H1 (cell line): ENCODE measurements at regions not wholly inside any gene's neighbourhood (a gene's known extent, or its start where the extent isn't known, plus 50 kb on each side); places are given as distances from the start of the nearest gene placed in this dataset.

Experiments
- EP300 ChIP-seq, 2 experiments: IDR thresholded peaks; 1 replicate in 1 of 2; 2 replicates in 1 of 2; pipeline ENCODE4 v1.6.1; 2011 to 2012; ENCODE audit warnings: low read depth in 2 of 2, low read length in 2 of 2, mild to moderate bottlenecking in 2 of 2, borderline replicate concordance in 1 of 2, inconsistent platforms in 1 of 2, moderate library complexity in 1 of 2
- HDAC6 ChIP-seq: IDR thresholded peaks from one replicate; pipeline ENCODE4 v1.7.1; 2012; ENCODE audit warnings: low read depth, mild to moderate bottlenecking, inconsistent platforms, low read length, moderate library complexity
- JUND ChIP-seq: IDR thresholded peaks from 2 replicates; pipeline ENCODE4 v1.6.1; 2011; ENCODE audit warnings: mild to moderate bottlenecking, improper control_type of control experiment, low read length
- POLR2A ChIP-seq, 2 experiments: IDR thresholded peaks; 1 replicate in 1 of 2; 2 replicates in 1 of 2; pipeline ENCODE4 v1.6.1; 2011; ENCODE audit warnings: low read depth in 2 of 2, low read length in 2 of 2, mild to moderate bottlenecking in 2 of 2; ENCODE audit errors: control extremely low read depth in 1 of 2
- YY1 ChIP-seq: IDR thresholded peaks from 2 replicates; pipeline ENCODE4 v1.6.1; 2011; ENCODE audit warnings: low read depth, mild to moderate bottlenecking, low read length
- ZNF274 ChIP-seq: IDR thresholded peaks from 2 replicates; pipeline ENCODE4 v1.7.0; 2012; ENCODE audit warnings: low read length, borderline replicate concordance; ENCODE audit errors: extremely low read depth
- TF ChIP-seq, protein P1 (sequence below), 3 experiments: IDR thresholded peaks; 1 replicate in 2 of 3; 2 replicates in 1 of 3; pipeline versions ENCODE4 v1.5.1 to v1.6.1; 2011; ENCODE audit warnings: low read length in 3 of 3, mild to moderate bottlenecking in 3 of 3, inconsistent platforms in 2 of 3, low read depth in 1 of 3, moderate library complexity in 1 of 3; ENCODE audit not compliant: insufficient read depth in 1 of 3; ENCODE audit errors: control extremely low read depth in 1 of 3

DNA sequence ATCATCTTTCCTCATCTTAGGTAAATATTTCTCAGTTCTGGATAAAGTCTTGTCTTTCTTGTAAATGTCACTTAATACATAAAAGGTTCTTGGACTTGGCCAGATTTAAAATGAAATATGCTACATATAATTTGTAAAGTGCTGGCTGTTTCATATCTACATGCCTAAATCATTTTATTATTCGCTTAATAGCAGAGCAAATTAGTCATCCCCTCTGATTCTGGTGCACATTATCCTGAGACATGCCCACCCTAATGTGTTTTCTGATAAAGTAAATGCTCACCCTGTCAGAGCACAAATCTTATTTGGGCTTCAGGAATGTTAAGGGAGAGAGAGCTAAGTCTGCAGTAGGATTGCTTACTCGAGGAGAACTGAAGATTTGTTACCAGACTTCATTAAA is 166.5 kb upstream of the IZUMO3 start:
- TF ChIP-seq HDAC6 (no peak), YY1 (no peak), POLR2A (IDR thresholded peaks at IDR 0.05; ENCODE audit: control extremely low read depth in 1 of 2, low read depth in 2 of 2, low read length in 2 of 2) (no peak), EP300 (IDR thresholded peaks at IDR 0.05; ENCODE audit: borderline replicate concordance in 1 of 2, low read depth in 2 of 2, low read length in 2 of 2) (no peak), JUND (no peak), ZNF274 (no peak)
- TF ChIP-seq, protein P1, sequence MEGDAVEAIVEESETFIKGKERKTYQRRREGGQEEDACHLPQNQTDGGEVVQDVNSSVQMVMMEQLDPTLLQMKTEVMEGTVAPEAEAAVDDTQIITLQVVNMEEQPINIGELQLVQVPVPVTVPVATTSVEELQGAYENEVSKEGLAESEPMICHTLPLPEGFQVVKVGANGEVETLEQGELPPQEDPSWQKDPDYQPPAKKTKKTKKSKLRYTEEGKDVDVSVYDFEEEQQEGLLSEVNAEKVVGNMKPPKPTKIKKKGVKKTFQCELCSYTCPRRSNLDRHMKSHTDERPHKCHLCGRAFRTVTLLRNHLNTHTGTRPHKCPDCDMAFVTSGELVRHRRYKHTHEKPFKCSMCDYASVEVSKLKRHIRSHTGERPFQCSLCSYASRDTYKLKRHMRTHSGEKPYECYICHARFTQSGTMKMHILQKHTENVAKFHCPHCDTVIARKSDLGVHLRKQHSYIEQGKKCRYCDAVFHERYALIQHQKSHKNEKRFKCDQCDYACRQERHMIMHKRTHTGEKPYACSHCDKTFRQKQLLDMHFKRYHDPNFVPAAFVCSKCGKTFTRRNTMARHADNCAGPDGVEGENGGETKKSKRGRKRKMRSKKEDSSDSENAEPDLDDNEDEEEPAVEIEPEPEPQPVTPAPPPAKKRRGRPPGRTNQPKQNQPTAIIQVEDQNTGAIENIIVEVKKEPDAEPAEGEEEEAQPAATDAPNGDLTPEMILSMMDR (IDR thresholded peaks at IDR 0.05; ENCODE audit: control extremely low read depth in 1 of 3, insufficient read depth in 1 of 3, low read depth in 1 of 3, low read length in 3 of 3): no peak
